ENCODE measurements at regions not wholly inside any gene's neighbourhood (a gene's known extent, or its start where the extent isn't known, plus 50 kb on each side); places are given as distances from the start of the nearest gene placed in this dataset.
A peak's percentile ranks its signal among the peaks of the same experiment; 100 is the strongest.

GRCh38 chr6:9848094-9848493 lies 566.8 kb downstream of the TFAP2A start:
- H3K27me3 ChIP-seq (replicated peaks in 1 of 7): no peaks in the 10 kb centered on the region
- intact Hi-C loops (cut with DNase I; ENCODE audit: low total_unique reads): no loop called here
- TF ChIP-seq POLR2AphosphoS5 (IDR thresholded peaks at IDR 0.05) (no peak), CTCF (IDR thresholded peaks at IDR 0.05 in 8 of 11, conservative IDR thresholded peaks at IDR 0.05 in 3 of 11) (no peak), POLR2A (IDR thresholded peaks at IDR 0.05) (no peak)
- H3K27ac ChIP-seq: no peak overlapping the region
- DNase-seq: no peak
- H3K36me3 ChIP-seq: no peaks in the 10 kb centered on the region
- H3K9me3 ChIP-seq: peaks cover 5 to 77% (median 60%) of the 10 kb centered on the region in 8 donors
- no peak overlapping the region for H3K4me3 ChIP-seq
- WGBS, 5 donors: 56 to 83% (median 62%) methylated on average over 1 of the region's 1 CpG
- no peaks in the 10 kb centered on the region for H3K4me1 ChIP-seq

GRCh38 chr6:9841886-9842725 lies 572.8 kb downstream of the TFAP2A start:
- DNase-seq: no peak
- peaks cover 0 to 31% (median 23%) of the 10 kb centered on the region in 8 donors for H3K9me3 ChIP-seq
- no peak overlapping the region for H3K27ac ChIP-seq
- H3K4me3 ChIP-seq: no peak overlapping the region
- TF ChIP-seq CTCF (IDR thresholded peaks at IDR 0.05 in 8 of 11, conservative IDR thresholded peaks at IDR 0.05 in 3 of 11) (no peak), POLR2A (IDR thresholded peaks at IDR 0.05) (no peak), POLR2AphosphoS5 (IDR thresholded peaks at IDR 0.05) (no peak)
- intact Hi-C loops (cut with DNase I; ENCODE audit: low total_unique reads): no loop called here
- H3K36me3 ChIP-seq: no peaks in the 10 kb centered on the region
- no peaks in the 10 kb centered on the region for H3K4me1 ChIP-seq
- no peaks in the 10 kb centered on the region for H3K27me3 ChIP-seq (replicated peaks in 1 of 7)
- WGBS, 5 donors: 40 to 53% (median 41%) methylated on average over 9 of the region's 9 CpGs

- intact Hi-C loops (cut with DNase I; ENCODE audit: low total_unique reads): no loop called here
- no peak for TF ChIP-seq CTCF (IDR thresholded peaks at IDR 0.05 in 8 of 11, conservative IDR thresholded peaks at IDR 0.05 in 3 of 11)
- no peak for TF ChIP-seq POLR2AphosphoS5 (IDR thresholded peaks at IDR 0.05)
- TF ChIP-seq POLR2A (IDR thresholded peaks at IDR 0.05): no peak
Measured at GRCh38 chr6:9834233-9834632, 580.6 kb downstream of the TFAP2A start.

GRCh38 chr6:9831783-9832182 lies 583.1 kb downstream of the TFAP2A start:
- H3K9me3 ChIP-seq: peaks cover 0 to 11% (median 5%) of the 10 kb centered on the region in 8 donors
- H3K4me3 ChIP-seq: no peak overlapping the region
- intact Hi-C loops (cut with DNase I; ENCODE audit: low total_unique reads): no loop called here
- no peak for TF ChIP-seq POLR2AphosphoS5 (IDR thresholded peaks at IDR 0.05)
- no peak for TF ChIP-seq POLR2A (IDR thresholded peaks at IDR 0.05)
- no peak for TF ChIP-seq CTCF (IDR thresholded peaks at IDR 0.05 in 8 of 11, conservative IDR thresholded peaks at IDR 0.05 in 3 of 11)
- H3K27ac ChIP-seq: no peak overlapping the region
- no peaks in the 10 kb centered on the region for H3K36me3 ChIP-seq
- no peak for DNase-seq
- H3K4me1 ChIP-seq: no peaks in the 10 kb centered on the region
- H3K27me3 ChIP-seq (replicated peaks in 1 of 7): no peaks in the 10 kb centered on the region

More at GRCh38 chr6:9834233-9834632, 580.6 kb downstream of the TFAP2A start:
- Histone ChIP-seq H3K27me3 (replicated peaks in 1 of 7) (no peaks in the 10 kb centered on the region), H3K4me3 (no peak overlapping the region), H3K36me3 (no peaks in the 10 kb centered on the region), H3K9me3 (peaks cover 0 to 13% (median 5%) of the 10 kb centered on the region in 8 donors), H3K27ac (peak overlapping the region in 1 of 8 donors; percentile 12), H3K4me1 (no peaks in the 10 kb centered on the region)
- 61 to 74% (median 69%) methylated on average over 4 of the region's 4 CpGs for WGBS, 5 donors
- DNase-seq: no peak

Measured in spleen (tissue), 11 donors.